Esophagus muscularis mucosa (tissue), 4 donors: ENCODE measurements at regions not wholly inside any gene's neighbourhood (a gene's known extent, or its start where the extent isn't known, plus 50 kb on each side); places are given as distances from the start of the nearest gene placed in this dataset.

Experiments
- DNase-seq: peaks from one replicate; pipeline ENCODE4 v3.0.0-alpha.2; 2017; ENCODE audit errors: extremely low spot score
- H3K27ac ChIP-seq, 4 donors: fragments of 200-600 bp; sonication (generic); replicated peaks in 1 of 4; 1 replicate in 3 of 4; 2 replicates in 1 of 4; pipeline ENCODE4 v1.5.1; 2016 to 2019; ENCODE audit warnings: mild to moderate bottlenecking in 1 of 4
- H3K27me3 ChIP-seq, 4 donors: fragments of 200-600 bp; sonication (generic); one replicate each; pipeline versions ENCODE4 v1.5.1 to v1.6.0; 2016 to 2019
- H3K36me3 ChIP-seq, 4 donors: fragments of 200-600 bp; sonication (generic); one replicate each; pipeline ENCODE4 v1.5.1; 2016 to 2019
- H3K4me1 ChIP-seq, 4 donors: fragments of 200-600 bp; sonication (generic); one replicate each; pipeline ENCODE4 v1.5.1; 2016 to 2019
- H3K4me3 ChIP-seq, 4 donors: fragments of 200-600 bp; sonication (generic); 1 replicate in 2 of 4; 2 replicates in 2 of 4; pipeline ENCODE4 v1.5.1; 2016 to 2019; ENCODE audit warnings: mild to moderate bottlenecking in 4 of 4, moderate library complexity in 1 of 4
- H3K9me3 ChIP-seq, 4 donors: fragments of 200-600 bp; sonication (generic); 1 replicate in 3 of 4; 2 replicates in 1 of 4; pipeline ENCODE4 v1.5.1; 2016 to 2019
- EP300 ChIP-seq: sonication (generic); formaldehyde crosslinking; IDR thresholded peaks from one replicate; pipeline ENCODE4 v1.6.1; 2017; ENCODE audit warnings: antibody characterized with exemption
- POLR2A ChIP-seq: fragments of 450-650 bp; IDR thresholded peaks from one replicate; pipeline ENCODE4 v1.6.1; 2017; ENCODE audit warnings: antibody characterized with exemption, moderate library complexity, mild to moderate bottlenecking, low read depth
- POLR2AphosphoS5 ChIP-seq, 2 donors: sonication (generic); formaldehyde crosslinking; IDR thresholded peaks; one replicate each; pipeline ENCODE4 v1.6.1; 2017; ENCODE audit warnings: antibody characterized with exemption in 2 of 2
- WGBS: methylation state at CpG from one replicate; pipeline ENCODE4 v1.1.5; 2018; 5-methylcytosine and 5-hydroxymethylcytosine counted together
- intact Hi-C: fragments of 100-400 bp; cut with DNase I; formaldehyde crosslinking; loops from one replicate; pipeline ENCODE4 v1.15.1; 2023
- TF ChIP-seq, protein P1 (sequence below), 3 experiments: fragments of 200-600 bp in 2 of 3; fragments of 450-650 bp in 1 of 3; sonication (generic) in 2 of 3; IDR thresholded peaks; one replicate each; pipeline ENCODE4 v1.5.1; 2017 to 2019; ENCODE audit warnings: antibody characterized with exemption in 3 of 3, mild to moderate bottlenecking in 2 of 3, moderate library complexity in 1 of 3

DNA sequence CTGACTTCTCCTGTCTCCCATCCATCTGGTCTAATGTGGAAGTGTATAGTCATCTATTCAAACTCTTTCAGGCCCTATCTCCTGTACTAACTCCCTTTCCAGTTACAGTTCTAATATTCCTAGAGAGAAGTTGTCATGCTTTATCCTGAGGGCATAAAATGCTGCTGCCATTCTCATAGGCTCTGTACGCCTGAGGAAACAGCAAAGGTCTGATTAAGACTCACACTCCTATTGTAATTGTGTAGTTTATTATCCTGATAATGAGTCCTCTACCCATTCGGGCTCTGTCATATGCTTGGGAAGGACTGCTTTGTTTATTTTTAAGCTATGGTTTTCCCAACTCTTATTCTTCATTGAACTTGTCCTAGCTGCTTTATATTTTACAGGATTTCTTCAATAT is 290.4 kb downstream of the TMEM38B start:
- Histone ChIP-seq H3K9me3 (peaks cover 0 to 5% (median 0%) of the 10 kb centered on the region in 4 donors), H3K36me3 (no peaks in the 10 kb centered on the region), H3K4me1 (no peaks in the 10 kb centered on the region), H3K27me3 (no peaks in the 10 kb centered on the region), H3K27ac (no peak overlapping the region), H3K4me3 (no peak overlapping the region)
- TF ChIP-seq, protein P1, sequence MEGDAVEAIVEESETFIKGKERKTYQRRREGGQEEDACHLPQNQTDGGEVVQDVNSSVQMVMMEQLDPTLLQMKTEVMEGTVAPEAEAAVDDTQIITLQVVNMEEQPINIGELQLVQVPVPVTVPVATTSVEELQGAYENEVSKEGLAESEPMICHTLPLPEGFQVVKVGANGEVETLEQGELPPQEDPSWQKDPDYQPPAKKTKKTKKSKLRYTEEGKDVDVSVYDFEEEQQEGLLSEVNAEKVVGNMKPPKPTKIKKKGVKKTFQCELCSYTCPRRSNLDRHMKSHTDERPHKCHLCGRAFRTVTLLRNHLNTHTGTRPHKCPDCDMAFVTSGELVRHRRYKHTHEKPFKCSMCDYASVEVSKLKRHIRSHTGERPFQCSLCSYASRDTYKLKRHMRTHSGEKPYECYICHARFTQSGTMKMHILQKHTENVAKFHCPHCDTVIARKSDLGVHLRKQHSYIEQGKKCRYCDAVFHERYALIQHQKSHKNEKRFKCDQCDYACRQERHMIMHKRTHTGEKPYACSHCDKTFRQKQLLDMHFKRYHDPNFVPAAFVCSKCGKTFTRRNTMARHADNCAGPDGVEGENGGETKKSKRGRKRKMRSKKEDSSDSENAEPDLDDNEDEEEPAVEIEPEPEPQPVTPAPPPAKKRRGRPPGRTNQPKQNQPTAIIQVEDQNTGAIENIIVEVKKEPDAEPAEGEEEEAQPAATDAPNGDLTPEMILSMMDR (IDR thresholded peaks at IDR 0.05) = no peak
- TF ChIP-seq EP300 (no peak), POLR2AphosphoS5 (IDR thresholded peaks at IDR 0.05) (no peak), POLR2A (no peak)
- intact Hi-C loops = no loop called here
- no peak for DNase-seq
- 71% methylated on average over 2 of the region's 2 CpGs for WGBS

DNA sequence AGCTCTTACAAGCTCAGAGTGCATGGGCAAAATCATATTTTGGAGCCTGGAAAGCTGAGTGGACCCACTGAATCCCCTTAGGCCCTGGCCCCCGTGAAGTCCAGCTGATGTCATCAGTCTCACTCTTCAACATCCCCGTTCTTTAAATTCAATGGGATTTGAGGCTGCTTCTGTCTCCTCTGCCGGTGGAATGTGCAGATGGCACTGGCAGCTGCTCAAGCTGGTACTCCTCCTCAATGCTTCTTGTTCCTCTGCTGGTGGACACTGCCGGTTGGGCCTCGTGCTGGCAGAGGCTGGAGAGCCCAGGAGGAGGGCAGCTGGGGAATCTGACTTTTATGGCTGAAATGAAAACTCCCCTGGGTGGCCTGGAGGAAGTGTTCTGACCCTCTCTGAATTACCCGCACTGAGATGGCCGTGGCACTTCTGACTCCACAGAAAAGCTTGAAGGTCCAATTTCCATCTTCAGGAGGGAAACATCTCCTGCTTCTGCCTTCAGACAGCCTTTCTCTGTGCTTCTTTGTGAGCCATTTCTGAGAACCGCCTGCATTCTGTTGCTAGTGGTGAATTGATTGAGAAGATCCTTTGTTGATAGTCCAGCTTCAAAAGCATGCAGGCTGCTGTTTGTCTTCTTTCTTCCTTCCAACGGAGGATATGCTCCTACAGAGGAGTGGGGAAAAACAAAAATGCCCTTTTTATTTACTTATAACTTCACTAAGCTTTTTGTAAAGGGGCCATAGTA is 298.9 kb downstream of the TMEM38B start:
- intact Hi-C loops = no loop called here
- no peak overlapping the region for H3K27ac ChIP-seq
- no peaks in the 10 kb centered on the region for H3K27me3 ChIP-seq
- WGBS = 68% methylated on average over 9 of the region's 9 CpGs
- TF ChIP-seq POLR2A (no peak), POLR2AphosphoS5 (IDR thresholded peaks at IDR 0.05) (no peak), EP300 (no peak)
- TF ChIP-seq, protein P1 (IDR thresholded peaks at IDR 0.05) = no peak
- no peaks in the 10 kb centered on the region for H3K4me1 ChIP-seq
- H3K9me3 ChIP-seq = no peaks in the 10 kb centered on the region
- no peaks in the 10 kb centered on the region for H3K36me3 ChIP-seq
- no peak for DNase-seq
- H3K4me3 ChIP-seq = no peak overlapping the region

DNA sequence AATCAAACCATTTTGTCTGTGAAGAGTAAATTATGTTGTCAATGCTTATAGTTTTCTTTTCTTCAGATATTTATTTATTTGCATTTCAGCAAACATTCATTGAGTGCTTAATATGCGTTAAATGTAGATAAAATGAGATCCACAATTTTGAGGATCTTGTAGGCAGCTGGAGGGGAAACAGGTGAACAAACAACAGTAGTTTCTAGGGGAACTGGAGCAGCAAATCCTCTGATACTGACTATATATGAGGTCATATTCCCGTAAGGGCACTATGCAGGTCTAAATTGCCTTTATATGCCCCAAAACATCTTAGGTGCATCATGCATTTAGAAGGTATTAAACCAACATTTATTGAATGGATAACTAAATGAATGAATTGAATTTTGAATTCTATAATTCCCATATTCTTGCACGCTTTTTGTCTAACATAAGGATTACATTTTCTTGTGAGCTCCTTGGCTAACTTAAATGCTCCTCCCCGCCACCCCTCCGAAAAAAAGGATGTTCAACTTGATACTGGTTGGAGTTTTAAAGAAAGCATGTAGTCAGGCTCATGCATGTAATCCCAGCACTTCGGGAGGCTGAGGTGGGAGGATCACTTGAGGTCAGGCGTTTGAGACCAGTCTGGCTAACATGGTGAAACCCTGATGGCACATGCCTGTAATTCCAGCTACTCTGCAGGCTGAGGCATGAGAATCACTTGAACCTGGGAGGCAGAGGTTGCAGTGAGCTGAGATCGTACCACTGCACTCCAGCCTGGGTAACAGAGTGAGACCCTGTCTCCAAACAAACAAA is 299.8 kb downstream of the TMEM38B start:
- H3K27ac ChIP-seq = no peak overlapping the region
- H3K27me3 ChIP-seq = no peaks in the 10 kb centered on the region
- 95% methylated on average over 8 of the region's 8 CpGs for WGBS
- no peaks in the 10 kb centered on the region for H3K4me1 ChIP-seq
- no peaks in the 10 kb centered on the region for H3K36me3 ChIP-seq
- no peak for TF ChIP-seq POLR2A
- no peak for TF ChIP-seq EP300
- TF ChIP-seq, protein P1 (IDR thresholded peaks at IDR 0.05) = no peak
- no peak for TF ChIP-seq POLR2AphosphoS5 (IDR thresholded peaks at IDR 0.05)
- intact Hi-C loops = no loop called here
- H3K4me3 ChIP-seq = no peak overlapping the region
- no peaks in the 10 kb centered on the region for H3K9me3 ChIP-seq
- DNase-seq = no peak

DNA sequence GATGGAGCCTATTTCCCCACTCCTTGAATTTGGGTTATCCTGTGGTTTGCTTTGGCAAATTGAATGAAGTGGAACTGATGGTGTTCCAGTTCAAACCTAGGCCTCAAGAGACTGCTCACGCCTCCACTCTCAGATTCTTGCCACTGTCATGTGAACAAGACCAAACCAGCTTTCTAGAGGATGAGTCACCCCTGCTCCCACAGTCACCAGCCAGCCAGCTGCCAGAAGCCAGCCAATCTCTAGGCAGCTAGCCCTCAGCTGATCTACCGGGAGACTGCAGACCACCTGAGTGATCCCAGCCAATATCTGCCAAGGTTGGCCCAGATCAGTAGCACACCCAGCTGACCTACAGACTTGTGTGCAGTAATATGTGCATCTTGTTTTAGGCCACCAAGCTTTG is 300.6 kb downstream of the TMEM38B start:
- intact Hi-C loops = no loop called here

More for the DNA sequence above, 300.6 kb downstream of the TMEM38B start:
- Histone ChIP-seq H3K4me3 (no peak overlapping the region), H3K36me3 (no peaks in the 10 kb centered on the region), H3K27ac (no peak overlapping the region), H3K9me3 (no peaks in the 10 kb centered on the region), H3K27me3 (no peaks in the 10 kb centered on the region), H3K4me1 (no peaks in the 10 kb centered on the region)
- WGBS = 75% methylated on average over 1 of the region's 2 CpGs
- TF ChIP-seq EP300 (no peak), POLR2A (no peak), POLR2AphosphoS5 (IDR thresholded peaks at IDR 0.05) (no peak)
- TF ChIP-seq, protein P1 (IDR thresholded peaks at IDR 0.05) = no peak
- DNase-seq = no peak
